ENCODE measurements at regions not wholly inside any gene's neighbourhood (a gene's known extent, or its start where the extent isn't known, plus 50 kb on each side); places are given as distances from the start of the nearest gene placed in this dataset.
A peak's percentile ranks its signal among the peaks of the same experiment; 100 is the strongest.

DNA sequence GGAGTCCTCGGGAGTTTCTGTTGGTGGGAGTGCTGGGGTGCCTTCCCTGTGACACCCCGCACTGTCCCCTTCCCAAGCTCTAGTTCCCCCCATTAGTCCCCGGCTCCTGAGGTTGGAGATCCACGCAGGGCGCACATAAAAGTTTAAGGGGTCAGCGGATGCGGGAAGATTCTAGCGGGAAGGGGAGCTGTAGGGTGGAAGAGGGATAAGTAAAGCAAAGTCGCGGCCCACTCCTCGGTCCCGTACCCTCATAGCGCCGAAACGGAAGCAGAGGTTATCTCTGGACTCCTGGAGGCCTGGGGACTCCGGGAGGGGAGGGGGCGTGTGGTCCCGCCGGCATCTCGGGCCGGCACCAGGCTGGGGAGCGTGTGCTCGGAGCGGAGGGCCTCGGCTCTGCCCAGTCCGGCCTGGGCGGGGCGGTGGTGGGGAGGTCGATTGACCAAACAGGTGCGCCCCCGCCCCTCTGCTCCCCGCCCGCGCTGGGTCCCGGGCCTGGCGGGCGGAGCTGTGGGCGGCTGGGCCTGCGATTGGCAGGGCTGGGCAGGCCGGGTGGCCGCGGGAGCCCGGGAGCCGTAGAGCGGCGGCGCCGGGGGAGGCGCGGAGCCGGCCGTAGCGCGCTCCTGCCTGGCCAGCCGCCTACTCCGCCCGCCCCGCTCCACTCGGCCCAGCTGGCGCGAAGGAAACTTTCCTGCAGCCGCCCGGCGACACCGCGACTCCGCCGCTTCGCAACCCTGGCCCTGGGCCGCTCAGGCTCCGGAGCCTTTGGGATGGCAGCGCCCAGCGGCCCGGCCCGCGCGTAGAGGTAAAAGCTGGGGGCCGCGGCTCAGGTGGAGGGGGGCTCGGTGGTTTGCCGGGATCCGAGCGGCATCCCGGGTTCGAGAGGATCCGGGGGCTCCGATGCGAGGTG, 52.2 kb upstream of the DAB2IP start:
- TF ChIP-seq, protein P1, sequence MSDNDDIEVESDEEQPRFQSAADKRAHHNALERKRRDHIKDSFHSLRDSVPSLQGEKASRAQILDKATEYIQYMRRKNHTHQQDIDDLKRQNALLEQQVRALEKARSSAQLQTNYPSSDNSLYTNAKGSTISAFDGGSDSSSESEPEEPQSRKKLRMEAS (IDR thresholded peaks at IDR 0.05) = peak; percentile 65
- TF ChIP-seq, protein P2, sequence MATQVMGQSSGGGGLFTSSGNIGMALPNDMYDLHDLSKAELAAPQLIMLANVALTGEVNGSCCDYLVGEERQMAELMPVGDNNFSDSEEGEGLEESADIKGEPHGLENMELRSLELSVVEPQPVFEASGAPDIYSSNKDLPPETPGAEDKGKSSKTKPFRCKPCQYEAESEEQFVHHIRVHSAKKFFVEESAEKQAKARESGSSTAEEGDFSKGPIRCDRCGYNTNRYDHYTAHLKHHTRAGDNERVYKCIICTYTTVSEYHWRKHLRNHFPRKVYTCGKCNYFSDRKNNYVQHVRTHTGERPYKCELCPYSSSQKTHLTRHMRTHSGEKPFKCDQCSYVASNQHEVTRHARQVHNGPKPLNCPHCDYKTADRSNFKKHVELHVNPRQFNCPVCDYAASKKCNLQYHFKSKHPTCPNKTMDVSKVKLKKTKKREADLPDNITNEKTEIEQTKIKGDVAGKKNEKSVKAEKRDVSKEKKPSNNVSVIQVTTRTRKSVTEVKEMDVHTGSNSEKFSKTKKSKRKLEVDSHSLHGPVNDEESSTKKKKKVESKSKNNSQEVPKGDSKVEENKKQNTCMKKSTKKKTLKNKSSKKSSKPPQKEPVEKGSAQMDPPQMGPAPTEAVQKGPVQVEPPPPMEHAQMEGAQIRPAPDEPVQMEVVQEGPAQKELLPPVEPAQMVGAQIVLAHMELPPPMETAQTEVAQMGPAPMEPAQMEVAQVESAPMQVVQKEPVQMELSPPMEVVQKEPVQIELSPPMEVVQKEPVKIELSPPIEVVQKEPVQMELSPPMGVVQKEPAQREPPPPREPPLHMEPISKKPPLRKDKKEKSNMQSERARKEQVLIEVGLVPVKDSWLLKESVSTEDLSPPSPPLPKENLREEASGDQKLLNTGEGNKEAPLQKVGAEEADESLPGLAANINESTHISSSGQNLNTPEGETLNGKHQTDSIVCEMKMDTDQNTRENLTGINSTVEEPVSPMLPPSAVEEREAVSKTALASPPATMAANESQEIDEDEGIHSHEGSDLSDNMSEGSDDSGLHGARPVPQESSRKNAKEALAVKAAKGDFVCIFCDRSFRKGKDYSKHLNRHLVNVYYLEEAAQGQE (IDR thresholded peaks at IDR 0.05; ENCODE audit: low read depth) = no peak
